ENCODE measurements at regions not wholly inside any gene's neighbourhood (a gene's known extent, or its start where the extent isn't known, plus 50 kb on each side); places are given as distances from the start of the nearest gene placed in this dataset.

GRCh38 chr6:103677290-103677689, 1182.4 kb downstream of the HACE1 start:
- WGBS, 2 experiments (ENCODE audit: extremely low coverage in 1 of 2, insufficient coverage in 1 of 2, insufficient read length in 1 of 2, insufficient replicate concordance in 2 of 2, low coverage in 1 of 2, low lambda C conversion rate in 2 of 2, missing lambda C conversion rate in 1 of 2) = 89% methylated on average over 12 of the region's 12 CpGs; no CpG with 5 or more reads in 1 of the 2 experiments
- Histone ChIP-seq H4K5ac (ENCODE audit: insufficient read length, low read depth, low read length) (no peak overlapping the region), H2BK12ac (ENCODE audit: low read depth, low read length) (no peak overlapping the region), H3K4ac (replicated peaks; ENCODE audit: insufficient read length, low read depth, low read length) (no peak overlapping the region), H4K91ac (replicated peaks; ENCODE audit: insufficient read length, low read length) (no peak overlapping the region), H3K79me2 (ENCODE audit: control insufficient read depth in 1 of 2, insufficient read depth in 2 of 2, low read length in 2 of 2) (no peaks in the 10 kb centered on the region), H3K4me2 (ENCODE audit: insufficient read depth in 1 of 2, low read depth in 2 of 2, low read length in 2 of 2) (no peak overlapping the region), H2BK120ac (replicated peaks; ENCODE audit: low read depth, low read length) (no peak overlapping the region), H3K79me1 (ENCODE audit: low read depth, low read length) (no peaks in the 10 kb centered on the region), H4K20me1 (replicated peaks in 1 of 2; ENCODE audit: control insufficient read depth in 1 of 2, insufficient read depth in 2 of 2, low read length in 2 of 2) (no peaks in the 10 kb centered on the region), H3K14ac (ENCODE audit: insufficient read length) (no peak overlapping the region), H2AFZ (ENCODE audit: low read length) (no peak overlapping the region), H3K56ac (replicated peaks; ENCODE audit: insufficient read length, low read depth, low read length) (no peak overlapping the region), H3K9ac (replicated peaks in 1 of 4; ENCODE audit: extremely low read depth in 1 of 4, low read depth in 3 of 4, low read length in 3 of 4) (no peak overlapping the region), H3K4me1 (replicated peaks in 1 of 4; ENCODE audit: control insufficient read depth in 3 of 4, insufficient read depth in 4 of 4, low read length in 3 of 4) (no peaks in the 10 kb centered on the region), H3K27me3 (replicated peaks in 1 of 4; ENCODE audit: control insufficient read depth in 3 of 4, extremely low read depth in 1 of 4, insufficient read depth in 3 of 4, low read length in 3 of 4) (peaks cover 0 to 1% (median 0%) of the 10 kb centered on the region in 4 experiments; a peak in 1 of 7 replicates), H3K18ac (ENCODE audit: extremely low read depth, low read length) (no peak overlapping the region), H3K36me3 (ENCODE audit: control insufficient read depth in 2 of 4, insufficient read depth in 4 of 4, low read length in 3 of 4) (no peaks in the 10 kb centered on the region), H3K23me2 (ENCODE audit: low read depth, low read length) (no peaks in the 10 kb centered on the region), H2BK5ac (ENCODE audit: low read depth, low read length) (no peak overlapping the region), H3K9me3 (ENCODE audit: insufficient read depth in 2 of 2, low read depth in 1 of 2, low read length in 1 of 2) (peaks cover 8 to 11% of the 10 kb centered on the region in 2 experiments; a peak in 2 of 4 replicates), H2BK20ac (ENCODE audit: low read length) (no peak overlapping the region), H3K27ac (ENCODE audit: low read depth, low read length) (no peak overlapping the region), H2AK5ac (ENCODE audit: low read depth, low read length) (no peak overlapping the region), H3K4me3 (ENCODE audit: extremely low read depth in 1 of 4, insufficient read depth in 2 of 4, low read depth in 3 of 4, low read length in 4 of 4) (no peak overlapping the region), H2BK15ac (ENCODE audit: low read length) (no peak overlapping the region), H3K23ac (ENCODE audit: insufficient read length) (no peak overlapping the region), H4K8ac (ENCODE audit: extremely low read depth, insufficient read depth, low read length) (no peak overlapping the region)
- FAIRE-seq = no peak
- DNase-seq (ENCODE audit: low read depth in 1 of 2, low spot score in 2 of 2) = no peak
- ChIA-PET POLR2A (ENCODE audit: partially characterized antibody) (no interaction called here), CTCF (ENCODE audit: partially characterized antibody) (no interaction called here)
- TF ChIP-seq RBBP5 (IDR thresholded peaks at IDR 0.05; ENCODE audit: borderline replicate concordance, low read depth, low read length) (no peak), FOSL1 (IDR thresholded peaks at IDR 0.05; ENCODE audit: insufficient read depth, low read depth, low read length) (no peak), RNF2 (IDR thresholded peaks at IDR 0.05; ENCODE audit: borderline replicate concordance, low read depth, low read length, missing control alignments, poor library complexity, severe bottlenecking) (no peak), ZNF274 (IDR thresholded peaks at IDR 0.05; ENCODE audit: borderline replicate concordance, extremely low read depth, low read length) (no peak)

Data from H1 (cell line).